CD14-positive monocyte (primary cell): ENCODE measurements at regions not wholly inside any gene's neighbourhood (a gene's known extent, or its start where the extent isn't known, plus 50 kb on each side); places are given as distances from the start of the nearest gene placed in this dataset.

Source experiments
- DNase-seq, 3 donors: peaks; one replicate each; pipeline ENCODE4 v3.0.0-alpha.2; 2011 to 2022
- H2AFZ ChIP-seq: 2 replicates; pipeline ENCODE4 v1.6.0; 2012; ENCODE audit warnings: mild to moderate bottlenecking, low read depth, low read length, inconsistent platforms; ENCODE audit not compliant: insufficient read depth, poor library complexity, severe bottlenecking
- H3K27ac ChIP-seq, 2 donors: 1 replicate in 1 of 2; 2 replicates in 1 of 2; pipeline ENCODE4 v1.5.1; 2012 to 2013; ENCODE audit warnings: low read length in 2 of 2, control low read depth in 1 of 2, inconsistent platforms in 1 of 2, low read depth in 1 of 2, mild to moderate bottlenecking in 1 of 2
- H3K27me3 ChIP-seq, 2 donors: one replicate each; pipeline versions ENCODE4 v1.6.0 to v1.6.1; 2011 to 2013; ENCODE audit warnings: low read length in 2 of 2; ENCODE audit not compliant: control insufficient read depth in 2 of 2, insufficient read depth in 2 of 2
- H3K36me3 ChIP-seq, 2 donors: replicated peaks in 1 of 2; 1 replicate in 1 of 2; 2 replicates in 1 of 2; pipeline versions ENCODE4 v1.5.1 to v1.6.1; 2012 to 2013; ENCODE audit warnings: low read length in 2 of 2, control low read depth in 1 of 2, inconsistent platforms in 1 of 2, mild to moderate bottlenecking in 1 of 2; ENCODE audit not compliant: insufficient read depth in 2 of 2, control insufficient read depth in 1 of 2
- H3K4me1 ChIP-seq, 2 donors: 1 replicate in 1 of 2; 2 replicates in 1 of 2; pipeline versions ENCODE4 v1.5.1 to v1.6.1; 2012 to 2013; ENCODE audit warnings: low read length in 2 of 2, control low read depth in 1 of 2, inconsistent platforms in 1 of 2, mild to moderate bottlenecking in 1 of 2, moderate library complexity in 1 of 2; ENCODE audit not compliant: insufficient read depth in 2 of 2, control insufficient read depth in 1 of 2
- H3K4me2 ChIP-seq: replicated peaks from 2 replicates; pipeline ENCODE3; 2012; ENCODE audit warnings: low read length, moderate library complexity, mild to moderate bottlenecking; ENCODE audit not compliant: poor library complexity, severe bottlenecking; ENCODE audit errors: extremely low read depth
- H3K4me3 ChIP-seq, 3 experiments: fragments of 200-600 bp in 1 of 3; sonication (generic) in 1 of 3; replicated peaks in 1 of 3; 1 replicate in 2 of 3; 2 replicates in 1 of 3; pipeline ENCODE4 v1.5.1; 2011 to 2013; ENCODE audit warnings: low read length in 3 of 3, mild to moderate bottlenecking in 3 of 3, control low read depth in 2 of 3, low read depth in 2 of 3, inconsistent platforms in 1 of 3, moderate library complexity in 1 of 3
- H3K79me2 ChIP-seq: 2 replicates; pipeline ENCODE4 v1.6.0; 2012; ENCODE audit warnings: mild to moderate bottlenecking, control low read depth, inconsistent platforms, low read length, moderate library complexity; ENCODE audit not compliant: insufficient read depth
- H3K9ac ChIP-seq: 2 replicates; pipeline ENCODE4 v1.6.0; 2017; ENCODE audit warnings: low read length, mild to moderate bottlenecking; ENCODE audit not compliant: insufficient read depth, poor library complexity, severe bottlenecking
- H3K9me3 ChIP-seq, 2 donors: replicated peaks in 1 of 2; 1 replicate in 1 of 2; 2 replicates in 1 of 2; pipeline versions ENCODE4 v1.5.1 to v1.6.1; 2012 to 2013; ENCODE audit warnings: low read length in 2 of 2, control low read depth in 1 of 2; ENCODE audit not compliant: control insufficient read depth in 1 of 2, insufficient read depth in 1 of 2
- H4K20me1 ChIP-seq: 2 replicates; pipeline ENCODE4 v1.6.0; 2012; ENCODE audit warnings: mild to moderate bottlenecking, low read length, control low read depth, moderate library complexity; ENCODE audit not compliant: insufficient read depth
- H3K27ac Mint-ChIP-seq, 7 donors: one replicate each; pipeline ENCODE4 v1.8.0; 2020; ENCODE audit warnings: mild to moderate bottlenecking in 7 of 7, mixed read lengths in 7 of 7, moderate library complexity in 6 of 7, inconsistent platforms in 2 of 7
- H3K27me3 Mint-ChIP-seq, 3 donors: one replicate each; pipeline ENCODE4 v1.8.0; 2021 to 2022; ENCODE audit warnings: low read depth in 3 of 3, mild to moderate bottlenecking in 3 of 3, mixed read lengths in 3 of 3, moderate library complexity in 3 of 3, inconsistent platforms in 1 of 3
- H3K36me3 Mint-ChIP-seq, 2 donors: one replicate each; pipeline ENCODE4 v1.8.0; 2020; ENCODE audit warnings: mixed read lengths in 2 of 2, inconsistent platforms in 1 of 2, mild to moderate bottlenecking in 1 of 2
- H3K4me1 Mint-ChIP-seq: one replicate; pipeline ENCODE4 v1.8.0; 2020; ENCODE audit warnings: mild to moderate bottlenecking, mixed read lengths
- H3K4me3 Mint-ChIP-seq, 2 donors: one replicate each; pipeline ENCODE4 v1.8.0; 2020; ENCODE audit warnings: mild to moderate bottlenecking in 2 of 2, mixed read lengths in 2 of 2, moderate library complexity in 1 of 2
- H3K9me3 Mint-ChIP-seq, 7 donors: one replicate each; pipeline ENCODE4 v1.8.0; 2020 to 2022; ENCODE audit warnings: mixed read lengths in 7 of 7, mild to moderate bottlenecking in 6 of 7, moderate library complexity in 6 of 7, inconsistent platforms in 2 of 7
- CTCF ChIP-seq: fragments of 200-600 bp; IDR thresholded peaks from one replicate; pipeline ENCODE4 v1.8.0; 2022; ENCODE audit warnings: antibody characterized with exemption, mild to moderate bottlenecking
- WGBS: methylation state at CpG from one replicate; pipeline ENCODE4 v1.1.5; 2013; ENCODE audit warnings: missing lambda C conversion rate; ENCODE audit not compliant: insufficient coverage; 5-methylcytosine and 5-hydroxymethylcytosine counted together
- intact Hi-C, 2 donors: fragments of 100-400 bp; cut with micrococcal nuclease; formaldehyde crosslinking; loops; one replicate each; pipeline versions ENCODE4 v1.15.0 to v1.15.1; 2023

GRCh38 chr7:156222611-156223010, 410.3 kb upstream of the SHH start:
- Histone ChIP-seq H3K4me3 (no peak overlapping the region), H3K9ac (no peak overlapping the region), H3K36me3 (no peaks in the 10 kb centered on the region), H2AFZ (no peak overlapping the region), H4K20me1 (no peaks in the 10 kb centered on the region), H3K4me2 (no peak overlapping the region), H3K27me3 (no peaks in the 10 kb centered on the region), H3K27ac (no peak overlapping the region), H3K79me2 (no peaks in the 10 kb centered on the region), H3K4me1 (no peaks in the 10 kb centered on the region), H3K9me3 (peaks cover 8 to 13% of the 10 kb centered on the region in 2 donors)
- intact Hi-C loops = no loop called here
- Mint-ChIP-seq H3K27me3 (peaks cover 3 to 4% (median 4%) of the 10 kb centered on the region in 3 donors), H3K4me1 (no peaks in the 10 kb centered on the region), H3K9me3 (peaks cover 0 to 7% (median 3%) of the 10 kb centered on the region in 7 donors), H3K4me3 (no peak overlapping the region), H3K36me3 (no peaks in the 10 kb centered on the region), H3K27ac (no peak overlapping the region)
- no peak for DNase-seq
- no peak for TF ChIP-seq CTCF
- 85% methylated on average over 4 of the region's 7 CpGs for WGBS

- no peaks in the 10 kb centered on the region for H3K27me3 ChIP-seq
- 88% methylated on average over 1 of the region's 4 CpGs for WGBS
- H3K4me1 ChIP-seq = no peaks in the 10 kb centered on the region
- no peaks in the 10 kb centered on the region for H3K79me2 ChIP-seq
- no peak overlapping the region for H3K4me3 ChIP-seq
- Mint-ChIP-seq H3K4me1 (no peaks in the 10 kb centered on the region), H3K9me3 (peaks cover 0 to 7% (median 3%) of the 10 kb centered on the region in 7 donors), H3K27ac (no peak overlapping the region), H3K4me3 (no peak overlapping the region), H3K27me3 (peaks cover 3 to 4% (median 4%) of the 10 kb centered on the region in 3 donors), H3K36me3 (no peaks in the 10 kb centered on the region)
- H3K9me3 ChIP-seq = peaks cover 8 to 13% of the 10 kb centered on the region in 2 donors
- TF ChIP-seq CTCF = no peak
- no peak overlapping the region for H3K4me2 ChIP-seq
- no peak overlapping the region for H3K9ac ChIP-seq
- no peak overlapping the region for H3K27ac ChIP-seq
- no peaks in the 10 kb centered on the region for H4K20me1 ChIP-seq
- DNase-seq = no peak
- intact Hi-C loops = no loop called here
- no peak overlapping the region for H2AFZ ChIP-seq
- H3K36me3 ChIP-seq = no peaks in the 10 kb centered on the region
Measured at GRCh38 chr7:156222151-156222550, 409.9 kb upstream of the SHH start.
